CD4-positive, alpha-beta T cell (primary cell): ENCODE measurements at regions not wholly inside any gene's neighbourhood (a gene's known extent, or its start where the extent isn't known, plus 50 kb on each side); places are given as distances from the start of the nearest gene placed in this dataset.

Experiments
- ATAC-seq: fragments of 200-7000 bp; cut with Tn5 transposase; one replicate; pipeline ENCODE4 v1.10.0; 2022; ENCODE audit warnings: mild to moderate bottlenecking; ENCODE audit not compliant: poor library complexity
- CTCF ChIA-PET: fragments of 350-600 bp; sonication (Branson Sonifier 250); formaldehyde crosslinking; loops from one replicate; lab custom pipeline; 2021; ENCODE audit warnings: antibody characterized with exemption, inconsistent platforms; lab: Charles Lee
- POLR2A ChIA-PET: fragments of 350-600 bp; sonication (Branson Sonifier 250); formaldehyde crosslinking; loops from one replicate; lab custom pipeline; 2021; ENCODE audit warnings: antibody characterized with exemption, inconsistent platforms; lab: Charles Lee
- DNase-seq, 14 experiments: peaks; one replicate each; pipeline ENCODE4 v3.0.0-alpha.2; 2013 to 2020; ENCODE audit warnings: mixed read lengths in 2 of 14
- H3K27ac ChIP-seq, 2 donors: one replicate each; pipeline versions ENCODE4 v1.5.1 to v1.7.0; 2013; ENCODE audit warnings: low read length in 2 of 2, low read depth in 1 of 2, mild to moderate bottlenecking in 1 of 2
- H3K27me3 ChIP-seq, 2 experiments: 1 replicate in 1 of 2; 2 replicates in 1 of 2; pipeline versions ENCODE4 v1.6.1 to v1.7.0; 2013; ENCODE audit warnings: low read length in 2 of 2, control low read depth in 1 of 2, mild to moderate bottlenecking in 1 of 2, moderate library complexity in 1 of 2; ENCODE audit not compliant: insufficient read depth in 2 of 2, control insufficient read depth in 1 of 2
- H3K36me3 ChIP-seq: one replicate; pipeline ENCODE4 v1.6.1; 2013; ENCODE audit warnings: low read length, control low read depth; ENCODE audit not compliant: insufficient read depth
- H3K4me1 ChIP-seq: one replicate; pipeline ENCODE4 v1.6.1; 2013; ENCODE audit warnings: low read length, control low read depth; ENCODE audit not compliant: insufficient read depth
- H3K4me3 ChIP-seq: one replicate; pipeline ENCODE4 v1.5.1; 2013; ENCODE audit warnings: mild to moderate bottlenecking, low read length, moderate library complexity
- H3K9me3 ChIP-seq, 2 experiments: 1 replicate in 1 of 2; 2 replicates in 1 of 2; pipeline versions ENCODE4 v1.6.1 to v1.7.0; 2013; ENCODE audit warnings: low read length in 2 of 2, mild to moderate bottlenecking in 2 of 2, control low read depth in 1 of 2, moderate library complexity in 1 of 2; ENCODE audit not compliant: control insufficient read depth in 1 of 2, insufficient read depth in 1 of 2
- H3K27ac Mint-ChIP-seq: one replicate; pipeline ENCODE4 v1.8.0; 2020; ENCODE audit warnings: mixed read lengths
- H3K27me3 Mint-ChIP-seq: one replicate; pipeline ENCODE4 v1.8.0; 2021; ENCODE audit warnings: mixed read lengths
- H3K36me3 Mint-ChIP-seq: one replicate; pipeline ENCODE4 v1.8.0; 2021; ENCODE audit warnings: low read depth, mixed read lengths
- H3K4me1 Mint-ChIP-seq: one replicate; pipeline ENCODE4 v1.8.0; 2021; ENCODE audit warnings: low read depth, mixed read lengths
- H3K4me3 Mint-ChIP-seq: one replicate; pipeline ENCODE4 v1.8.0; 2020; ENCODE audit warnings: mild to moderate bottlenecking, mixed read lengths
- H3K9me3 Mint-ChIP-seq: one replicate; pipeline ENCODE4 v1.8.0; 2020; ENCODE audit warnings: mixed read lengths
- CTCF ChIP-seq: fragments of 200-600 bp; IDR thresholded peaks from one replicate; pipeline ENCODE4 v1.8.0; 2022; ENCODE audit warnings: antibody characterized with exemption, mild to moderate bottlenecking
- intact Hi-C, 2 experiments: fragments of 100-400 bp; cut with DNase I in 1 of 2; cut with micrococcal nuclease in 1 of 2; formaldehyde crosslinking; loops; one replicate each; pipeline versions ENCODE4 v1.15.1 to v1.9.0; 2023 to 2025; cut with DNase I, micrococcal nuclease

GRCh38 chr12:29067430-29067829 lies 81.6 kb upstream of the FAR2 start:
- POLR2A ChIA-PET = no interaction called here
- CTCF ChIA-PET = no interaction called here
- peaks cover 15% of the 10 kb centered on the region for H3K27me3 Mint-ChIP-seq

GRCh38 chr12:29070309-29070708 lies 78.8 kb upstream of the FAR2 start:
- intact Hi-C loops = no loop called here
- POLR2A ChIA-PET = no interaction called here
- Mint-ChIP-seq H3K27me3 (peaks cover 26% of the 10 kb centered on the region), H3K36me3 (no peaks in the 10 kb centered on the region), H3K4me1 (no peaks in the 10 kb centered on the region), H3K27ac (no peak overlapping the region), H3K9me3 (no peaks in the 10 kb centered on the region), H3K4me3 (no peak overlapping the region)
- Histone ChIP-seq H3K27me3 (peaks cover 2 to 8% of the 10 kb centered on the region in 2 experiments), H3K27ac (no peak overlapping the region), H3K4me3 (no peak overlapping the region), H3K4me1 (no peaks in the 10 kb centered on the region), H3K36me3 (no peaks in the 10 kb centered on the region), H3K9me3 (no peaks in the 10 kb centered on the region)
- DNase-seq (no peak), ATAC-seq (no peak)
- no peak for TF ChIP-seq CTCF
- CTCF ChIA-PET = no interaction called here

More at GRCh38 chr12:29067430-29067829, 81.6 kb upstream of the FAR2 start:
- DNase-seq = peak in 2 of 14 experiments; percentile 17 to 26
- H3K4me1 Mint-ChIP-seq = no peaks in the 10 kb centered on the region
- H3K9me3 Mint-ChIP-seq = no peaks in the 10 kb centered on the region
- no peak overlapping the region for H3K27ac Mint-ChIP-seq
- H3K4me3 ChIP-seq = no peak overlapping the region
- ATAC-seq = no peak
- no peaks in the 10 kb centered on the region for H3K36me3 Mint-ChIP-seq
- no peak overlapping the region for H3K4me3 Mint-ChIP-seq
- no peak overlapping the region for H3K27ac ChIP-seq
- no peak for TF ChIP-seq CTCF
- H3K9me3 ChIP-seq = no peaks in the 10 kb centered on the region
- H3K36me3 ChIP-seq = no peaks in the 10 kb centered on the region
- peaks cover 0 to 11% of the 10 kb centered on the region in 2 experiments for H3K27me3 ChIP-seq
- H3K4me1 ChIP-seq = no peaks in the 10 kb centered on the region
- intact Hi-C loops = no loop called here

GRCh38 chr12:29071099-29071498 lies 78.0 kb upstream of the FAR2 start:
- no peak for DNase-seq
- ChIA-PET POLR2A (no interaction called here), CTCF (interaction anchor here (2.9 kb wide), 1 partner anchor 246 kb away, joined by 42 read pairs; no protein-coding TSS in a partner anchor)
- no peak overlapping the region for H3K4me3 Mint-ChIP-seq
- no peaks in the 10 kb centered on the region for H3K4me1 Mint-ChIP-seq
- H3K27ac ChIP-seq = no peak overlapping the region
- intact Hi-C loops = no loop called here
- H3K27ac Mint-ChIP-seq = no peak overlapping the region
- H3K27me3 Mint-ChIP-seq = peaks cover 25% of the 10 kb centered on the region
- H3K36me3 Mint-ChIP-seq = no peaks in the 10 kb centered on the region
- no peaks in the 10 kb centered on the region for H3K4me1 ChIP-seq
- H3K9me3 Mint-ChIP-seq = no peaks in the 10 kb centered on the region
- H3K27me3 ChIP-seq = peaks cover 2 to 8% of the 10 kb centered on the region in 2 experiments
- ATAC-seq = no peak
- H3K4me3 ChIP-seq = no peak overlapping the region
- no peaks in the 10 kb centered on the region for H3K9me3 ChIP-seq
- TF ChIP-seq CTCF = no peak
- no peaks in the 10 kb centered on the region for H3K36me3 ChIP-seq
